ENCODE measurements at regions not wholly inside any gene's neighbourhood (a gene's known extent, or its start where the extent isn't known, plus 50 kb on each side); places are given as distances from the start of the nearest gene placed in this dataset.

DNA sequence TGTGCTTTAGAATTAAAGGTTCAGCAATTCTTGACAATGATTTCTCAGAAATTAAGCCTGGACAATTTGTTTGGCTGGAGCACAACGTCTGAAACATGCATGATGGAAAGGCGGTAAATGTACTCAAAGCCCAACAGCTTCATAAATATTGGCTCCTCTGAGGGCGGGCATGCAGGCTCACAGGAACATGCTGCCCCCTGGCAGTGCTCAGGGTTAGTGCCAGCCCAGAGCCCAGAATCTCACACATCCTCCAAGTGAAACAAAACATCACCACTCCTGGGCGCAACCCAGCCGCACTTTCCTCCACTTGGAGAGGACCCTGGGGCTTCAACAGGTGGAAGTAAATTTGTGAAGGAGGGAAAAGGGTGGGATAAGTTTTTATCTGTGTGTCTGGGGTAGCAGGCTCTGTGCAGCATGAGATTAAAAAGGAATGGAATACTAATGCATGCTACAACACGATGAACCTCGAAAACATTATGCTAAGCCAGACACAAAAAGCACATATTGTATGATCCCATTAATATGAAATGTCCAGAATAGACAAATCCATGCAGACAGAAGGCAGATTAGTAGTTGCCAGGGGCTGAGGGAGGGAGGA, 54.1 kb upstream of the PTPRT start:
- peak in 1 of 3 donors; percentile 5 for DNase-seq

DNA sequence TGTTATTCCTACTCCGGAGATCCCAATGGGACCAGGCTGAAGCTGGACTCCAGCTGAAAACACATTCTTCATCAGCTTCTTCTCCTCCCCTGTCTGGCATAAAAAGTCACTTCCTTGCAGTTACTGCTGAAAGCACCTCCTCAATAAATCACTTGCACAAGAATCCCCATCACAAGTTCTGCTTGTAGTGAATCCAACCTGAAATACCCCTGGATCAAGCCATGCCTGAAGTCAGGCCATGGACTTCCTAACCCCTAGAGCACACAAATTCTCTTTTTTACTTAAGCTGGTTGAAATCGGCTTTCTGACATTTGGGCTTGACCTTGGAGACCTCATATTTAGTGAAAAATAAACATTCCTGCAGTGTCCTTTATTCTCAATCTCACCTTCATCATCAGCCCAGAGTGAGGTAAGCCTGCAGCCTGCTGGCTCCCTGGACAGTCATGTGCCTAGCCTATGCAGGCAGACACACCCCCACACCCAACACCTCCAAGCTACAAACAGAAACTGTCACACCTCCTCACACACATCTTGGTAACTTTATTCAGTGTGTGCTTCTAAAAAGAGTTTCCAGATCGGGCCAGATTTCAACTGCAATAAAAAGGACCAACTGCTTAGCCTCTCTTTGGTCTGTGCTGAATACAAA, 51.5 kb upstream of the PTPRT start:
- DNase-seq = no peak
